ENCODE measurements at regions not wholly inside any gene's neighbourhood (a gene's known extent, or its start where the extent isn't known, plus 50 kb on each side); places are given as distances from the start of the nearest gene placed in this dataset.

DNA sequence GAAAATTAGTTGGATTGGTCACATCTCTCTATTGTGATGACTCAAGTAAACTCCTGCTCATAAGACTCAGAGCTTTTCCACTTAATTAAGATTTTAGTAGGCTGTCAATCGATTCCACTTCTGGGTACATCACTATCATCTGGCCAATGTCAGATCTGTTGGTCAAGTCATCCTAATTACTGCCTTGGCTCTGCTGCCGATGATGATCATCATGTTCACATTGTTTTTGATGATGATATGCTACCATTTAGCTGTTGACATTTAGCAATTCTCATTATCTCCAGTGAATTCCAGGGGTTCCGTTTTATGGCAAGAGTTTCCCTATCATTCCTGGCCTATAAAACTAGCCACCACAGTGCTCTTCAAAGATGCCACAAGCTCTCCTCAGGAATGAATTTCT, 253.4 kb downstream of the IKZF2 start:
- no peak overlapping the region for H3K27ac ChIP-seq (ENCODE audit: low read depth, low read length)
- H3K79me2 ChIP-seq (ENCODE audit: insufficient read depth, low read length) = no peaks in the 10 kb centered on the region
- no peak overlapping the region for H3K4me2 ChIP-seq (ENCODE audit: low read depth, low read length, poor library complexity, severe bottlenecking)
- no peak for TF ChIP-seq EZH2phosphoT487 (conservative IDR thresholded peaks at IDR 0.05; ENCODE audit: low read length)
- H4K20me1 ChIP-seq (ENCODE audit: low read depth, low read length) = no peaks in the 10 kb centered on the region
- H3K4me3 ChIP-seq (ENCODE audit: insufficient read depth, low read length, poor library complexity, severe bottlenecking) = no peak overlapping the region
- H3K27me3 ChIP-seq (ENCODE audit: low read length) = no peaks in the 10 kb centered on the region
- no peaks in the 10 kb centered on the region for H3K9me2 ChIP-seq (replicated peaks; ENCODE audit: insufficient read depth, low read length)
- no peaks in the 10 kb centered on the region for H3K9me3 ChIP-seq (ENCODE audit: insufficient read depth, low read length)
- no peak overlapping the region for H3K9ac ChIP-seq (ENCODE audit: low read length)
- no peaks in the 10 kb centered on the region for H3F3A ChIP-seq (ENCODE audit: insufficient read depth)
- no peaks in the 10 kb centered on the region for H3K36me3 ChIP-seq (ENCODE audit: low read length)
- no peak overlapping the region for H2AFZ ChIP-seq (ENCODE audit: low read depth, low read length, severe bottlenecking)

DNA sequence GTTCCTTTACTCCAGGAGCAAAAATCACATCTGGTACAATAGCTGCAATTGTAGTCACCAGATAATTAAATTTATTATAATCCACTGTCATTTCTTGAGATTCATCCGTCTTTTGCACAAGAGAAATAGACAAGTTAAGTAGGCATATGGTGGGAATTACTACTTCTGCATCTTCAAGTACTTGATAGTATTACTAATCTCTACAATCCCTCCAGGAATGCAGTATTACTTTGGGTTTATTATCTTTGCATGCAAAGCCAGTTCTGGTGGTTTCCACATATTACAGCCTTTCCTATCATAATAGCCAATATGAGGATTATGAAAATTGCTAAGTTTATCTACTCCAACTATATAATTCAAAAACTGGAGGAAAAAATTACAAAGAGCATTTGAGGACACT, 254.1 kb downstream of the IKZF2 start:
- no peak overlapping the region for H3K27ac ChIP-seq (ENCODE audit: low read depth, low read length)
- no peak overlapping the region for H2AFZ ChIP-seq (ENCODE audit: low read depth, low read length, severe bottlenecking)
- H3K9me3 ChIP-seq (ENCODE audit: insufficient read depth, low read length) = no peaks in the 10 kb centered on the region
- no peaks in the 10 kb centered on the region for H3K79me2 ChIP-seq (ENCODE audit: insufficient read depth, low read length)
- no peaks in the 10 kb centered on the region for H3K27me3 ChIP-seq (ENCODE audit: low read length)
- no peaks in the 10 kb centered on the region for H3K36me3 ChIP-seq (ENCODE audit: low read length)
- no peak for TF ChIP-seq EZH2phosphoT487 (conservative IDR thresholded peaks at IDR 0.05; ENCODE audit: low read length)
- no peaks in the 10 kb centered on the region for H4K20me1 ChIP-seq (ENCODE audit: low read depth, low read length)
- no peak overlapping the region for H3K4me2 ChIP-seq (ENCODE audit: low read depth, low read length, poor library complexity, severe bottlenecking)
- no peak overlapping the region for H3K9ac ChIP-seq (ENCODE audit: low read length)
- H3F3A ChIP-seq (ENCODE audit: insufficient read depth) = no peaks in the 10 kb centered on the region
- H3K9me2 ChIP-seq (replicated peaks; ENCODE audit: insufficient read depth, low read length) = no peaks in the 10 kb centered on the region
- H3K4me3 ChIP-seq (ENCODE audit: insufficient read depth, low read length, poor library complexity, severe bottlenecking) = no peak overlapping the region

DNA sequence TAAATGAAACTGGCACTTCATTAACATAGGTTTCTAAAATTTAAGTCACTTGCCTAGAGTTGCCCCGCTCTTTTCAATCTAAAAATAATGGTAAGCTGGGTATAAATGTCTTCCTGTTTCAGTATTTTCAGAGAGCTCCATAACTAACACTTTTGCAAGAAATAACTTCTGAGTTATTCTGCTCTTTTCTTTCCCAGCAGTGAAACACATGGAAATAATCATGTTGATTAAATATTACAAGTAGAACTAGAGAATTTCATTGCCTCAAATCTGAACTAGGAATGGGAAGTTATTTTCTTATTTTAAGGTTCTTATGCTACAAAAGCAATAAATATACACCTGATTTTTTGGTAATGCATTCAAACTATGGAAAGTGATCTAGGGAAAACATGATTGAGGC, 257.4 kb downstream of the IKZF2 start:
- no peaks in the 10 kb centered on the region for H3F3A ChIP-seq (ENCODE audit: insufficient read depth)
- no peaks in the 10 kb centered on the region for H3K36me3 ChIP-seq (ENCODE audit: low read length)
- H3K27me3 ChIP-seq (ENCODE audit: low read length) = no peaks in the 10 kb centered on the region
- no peaks in the 10 kb centered on the region for H3K9me2 ChIP-seq (replicated peaks; ENCODE audit: insufficient read depth, low read length)
- H3K9ac ChIP-seq (ENCODE audit: low read length) = no peak overlapping the region
- H3K27ac ChIP-seq (ENCODE audit: low read depth, low read length) = no peak overlapping the region
- H3K9me3 ChIP-seq (ENCODE audit: insufficient read depth, low read length) = no peaks in the 10 kb centered on the region
- TF ChIP-seq CTCF (IDR thresholded peaks at IDR 0.05; ENCODE audit: insufficient read depth, low read length, poor library complexity, severe bottlenecking) (no peak), EZH2phosphoT487 (conservative IDR thresholded peaks at IDR 0.05; ENCODE audit: low read length) (no peak)
- no peak overlapping the region for H3K4me2 ChIP-seq (ENCODE audit: low read depth, low read length, poor library complexity, severe bottlenecking)
- H2AFZ ChIP-seq (ENCODE audit: low read depth, low read length, severe bottlenecking) = no peak overlapping the region
- H3K4me3 ChIP-seq (ENCODE audit: insufficient read depth, low read length, poor library complexity, severe bottlenecking) = no peak overlapping the region
- H3K79me2 ChIP-seq (ENCODE audit: insufficient read depth, low read length) = no peaks in the 10 kb centered on the region
- no peaks in the 10 kb centered on the region for H4K20me1 ChIP-seq (ENCODE audit: low read depth, low read length)

DNA sequence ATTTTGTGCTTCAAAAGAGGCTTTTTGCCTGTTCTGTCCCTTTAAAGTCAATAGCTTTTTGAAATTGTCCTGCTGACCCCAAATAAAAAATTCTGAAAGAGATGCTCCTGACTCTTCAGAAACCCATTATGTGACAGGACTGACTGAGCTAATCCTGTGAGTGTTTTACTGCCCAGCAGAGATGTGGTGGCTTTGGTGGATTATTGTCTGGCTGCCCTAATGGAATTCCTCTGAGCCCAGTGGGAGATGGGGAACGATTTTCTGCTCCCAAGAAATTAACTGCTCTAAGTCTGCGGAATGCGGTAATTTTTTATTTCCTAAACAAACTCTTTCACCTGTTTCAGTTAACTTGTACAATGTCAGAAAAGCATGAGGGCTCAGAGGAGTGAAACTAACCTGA, 258.2 kb downstream of the IKZF2 start:
- Histone ChIP-seq H3K9me3 (ENCODE audit: insufficient read depth, low read length) (no peaks in the 10 kb centered on the region), H3K79me2 (ENCODE audit: insufficient read depth, low read length) (no peaks in the 10 kb centered on the region), H3K9ac (ENCODE audit: low read length) (no peak overlapping the region), H2AFZ (ENCODE audit: low read depth, low read length, severe bottlenecking) (no peak overlapping the region), H3K9me2 (replicated peaks; ENCODE audit: insufficient read depth, low read length) (no peaks in the 10 kb centered on the region), H4K20me1 (ENCODE audit: low read depth, low read length) (no peaks in the 10 kb centered on the region), H3K4me3 (ENCODE audit: insufficient read depth, low read length, poor library complexity, severe bottlenecking) (no peak overlapping the region), H3K27me3 (ENCODE audit: low read length) (no peaks in the 10 kb centered on the region), H3K4me2 (ENCODE audit: low read depth, low read length, poor library complexity, severe bottlenecking) (no peak overlapping the region), H3K27ac (ENCODE audit: low read depth, low read length) (no peak overlapping the region), H3F3A (ENCODE audit: insufficient read depth) (no peaks in the 10 kb centered on the region), H3K36me3 (ENCODE audit: low read length) (no peaks in the 10 kb centered on the region)
- TF ChIP-seq EZH2phosphoT487 (conservative IDR thresholded peaks at IDR 0.05; ENCODE audit: low read length) (no peak), CTCF (IDR thresholded peaks at IDR 0.05; ENCODE audit: insufficient read depth, low read length, poor library complexity, severe bottlenecking) (no peak)
